Mammary epithelial cell (primary cell): ENCODE measurements at regions not wholly inside any gene's neighbourhood (a gene's known extent, or its start where the extent isn't known, plus 50 kb on each side); places are given as distances from the start of the nearest gene placed in this dataset.

Experiments
- CTCF ChIP-seq, 2 donors: IDR thresholded peaks in 1 of 2; conservative IDR thresholded peaks in 1 of 2; 2 replicates each; pipeline ENCODE4 v1.5.1; 2011 to 2012; ENCODE audit warnings: inconsistent platforms in 2 of 2, low read length in 2 of 2, mild to moderate bottlenecking in 2 of 2, control low read depth in 1 of 2, low read depth in 1 of 2; ENCODE audit not compliant: insufficient read depth in 1 of 2; ENCODE audit errors: extremely low read depth in 1 of 2
- EZH2 ChIP-seq: IDR thresholded peaks from 2 replicates; pipeline ENCODE4 v1.6.1; 2012; ENCODE audit warnings: low read length, inconsistent platforms, borderline replicate concordance

DNA sequence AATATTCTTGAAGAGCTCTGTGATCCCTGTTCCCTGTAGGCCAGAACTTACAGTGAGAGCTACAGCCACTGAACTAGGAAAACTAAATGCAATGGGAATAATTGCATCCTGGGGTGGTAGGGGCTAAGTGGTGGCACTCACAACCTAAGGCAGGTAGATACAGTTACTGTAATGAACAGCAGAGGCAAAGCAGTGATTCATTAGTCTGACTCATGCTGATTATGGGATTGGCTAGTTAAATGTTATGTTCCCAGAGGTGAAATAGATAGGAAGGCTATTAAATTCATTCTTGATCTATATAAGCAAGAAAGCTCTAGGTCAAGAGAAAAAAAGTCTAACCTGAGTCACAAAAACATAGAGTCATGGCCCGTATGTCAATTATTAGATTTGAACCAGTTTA is 173.1 kb upstream of the MALRD1 start:
- TF ChIP-seq CTCF (conservative IDR thresholded peaks at IDR 0.05 in 1 of 2, IDR thresholded peaks at IDR 0.05 in 1 of 2; ENCODE audit: extremely low read depth in 1 of 2, insufficient read depth in 1 of 2, low read depth in 1 of 2, low read length in 2 of 2) = no peak
- TF ChIP-seq EZH2 = no peak
